ENCODE measurements at regions not wholly inside any gene's neighbourhood (a gene's known extent, or its start where the extent isn't known, plus 50 kb on each side); places are given as distances from the start of the nearest gene placed in this dataset.

DNA sequence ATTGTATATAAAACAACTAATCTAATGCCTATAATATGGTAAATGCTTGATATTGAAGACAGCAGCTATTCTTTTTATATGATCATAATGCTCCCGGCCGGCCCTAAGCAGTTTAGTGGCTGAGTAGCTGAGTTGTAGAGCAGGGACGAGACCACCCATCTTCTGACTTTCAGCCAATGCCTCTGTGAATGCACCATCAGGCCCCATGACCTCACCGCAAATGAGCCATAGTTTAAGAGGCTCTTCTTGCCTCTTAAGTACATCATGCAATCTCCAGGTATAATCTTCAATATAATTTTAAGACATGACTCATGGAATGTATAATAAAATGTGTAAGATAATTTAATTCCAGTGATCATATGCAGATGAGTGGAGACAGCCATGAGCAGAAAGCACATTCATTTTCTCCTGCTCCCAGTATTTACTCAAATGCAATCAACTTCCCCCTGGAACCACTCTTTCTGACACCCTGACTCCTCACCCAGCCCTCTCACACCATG is 78.9 kb upstream of the SNX9 start:
- H3K4me2 ChIP-seq (ENCODE audit: insufficient read depth in 1 of 2, low read depth in 2 of 2, low read length in 2 of 2), result no peak overlapping the region
- no peaks in the 10 kb centered on the region for H4K20me1 ChIP-seq (replicated peaks in 1 of 2; ENCODE audit: control insufficient read depth in 1 of 2, insufficient read depth in 2 of 2, low read length in 2 of 2)
- H3K4me1 ChIP-seq (replicated peaks in 1 of 4; ENCODE audit: control insufficient read depth in 3 of 4, insufficient read depth in 4 of 4, low read length in 3 of 4), result peaks cover 7 to 11% (median 9%) of the 10 kb centered on the region in 4 experiments; a peak in 6 of 7 replicates
- H3K9me3 ChIP-seq (ENCODE audit: insufficient read depth in 2 of 2, low read depth in 1 of 2, low read length in 1 of 2), result peaks cover 5 to 8% of the 10 kb centered on the region in 2 experiments; a peak in 3 of 4 replicates
- H2BK120ac ChIP-seq (replicated peaks; ENCODE audit: low read depth, low read length), result no peak overlapping the region
- no peak overlapping the region for H2BK15ac ChIP-seq (ENCODE audit: low read length)
- no peak overlapping the region for H3K4me3 ChIP-seq (ENCODE audit: extremely low read depth in 1 of 4, insufficient read depth in 2 of 4, low read depth in 3 of 4, low read length in 4 of 4)
- ChIA-PET CTCF (ENCODE audit: partially characterized antibody) (interaction anchor here (0.6 kb wide), 1 partner anchor 99 kb away, joined by 5 read pairs; no protein-coding TSS in a partner anchor), POLR2A (ENCODE audit: partially characterized antibody) (no interaction called here)
- DNase-seq (ENCODE audit: low read depth in 1 of 2, low spot score in 2 of 2), result no peak
- H3K79me2 ChIP-seq (ENCODE audit: control insufficient read depth in 1 of 2, insufficient read depth in 2 of 2, low read length in 2 of 2), result no peaks in the 10 kb centered on the region
- no peak for FAIRE-seq
- H3K36me3 ChIP-seq (ENCODE audit: control insufficient read depth in 2 of 4, insufficient read depth in 4 of 4, low read length in 3 of 4), result no peaks in the 10 kb centered on the region
- H2BK12ac ChIP-seq (ENCODE audit: low read depth, low read length), result no peak overlapping the region
- no peak overlapping the region for H2AK5ac ChIP-seq (ENCODE audit: low read depth, low read length)
- no peak overlapping the region for H4K5ac ChIP-seq (ENCODE audit: insufficient read length, low read depth, low read length)
- H3K14ac ChIP-seq (ENCODE audit: insufficient read length), result no peak overlapping the region
- no peak overlapping the region for H3K56ac ChIP-seq (replicated peaks; ENCODE audit: insufficient read length, low read depth, low read length)
- no peaks in the 10 kb centered on the region for H3K27me3 ChIP-seq (replicated peaks in 1 of 4; ENCODE audit: control insufficient read depth in 3 of 4, extremely low read depth in 1 of 4, insufficient read depth in 3 of 4, low read length in 3 of 4)
- no peaks in the 10 kb centered on the region for H3K79me1 ChIP-seq (ENCODE audit: low read depth, low read length)
- no peak overlapping the region for H3K4ac ChIP-seq (replicated peaks; ENCODE audit: insufficient read length, low read depth, low read length)
- H3K9ac ChIP-seq (replicated peaks in 1 of 4; ENCODE audit: extremely low read depth in 1 of 4, low read depth in 3 of 4, low read length in 3 of 4), result no peak overlapping the region
- no peak overlapping the region for H3K27ac ChIP-seq (ENCODE audit: low read depth, low read length)
- H4K91ac ChIP-seq (replicated peaks; ENCODE audit: insufficient read length, low read length), result no peak overlapping the region
- H3K23ac ChIP-seq (ENCODE audit: insufficient read length), result no peak overlapping the region
- H2BK5ac ChIP-seq (ENCODE audit: low read depth, low read length), result no peak overlapping the region
- H3K23me2 ChIP-seq (ENCODE audit: low read depth, low read length), result no peaks in the 10 kb centered on the region
- no peak overlapping the region for H4K8ac ChIP-seq (ENCODE audit: extremely low read depth, insufficient read depth, low read length)
- H2AFZ ChIP-seq (ENCODE audit: low read length), result no peak overlapping the region
- no peak overlapping the region for H2BK20ac ChIP-seq (ENCODE audit: low read length)
- WGBS, 2 experiments (ENCODE audit: extremely low coverage in 1 of 2, insufficient coverage in 1 of 2, insufficient read length in 1 of 2, insufficient replicate concordance in 2 of 2, low coverage in 1 of 2, low lambda C conversion rate in 2 of 2, missing lambda C conversion rate in 1 of 2), result 90% methylated on average over 4 of the region's 4 CpGs; no CpG with 5 or more reads in 1 of the 2 experiments
- H3K18ac ChIP-seq (ENCODE audit: extremely low read depth, low read length), result no peak overlapping the region; the same call in 1 of the 2 replicates
